Hepatocyte (in vitro differentiated cells): ENCODE measurements at regions not wholly inside any gene's neighbourhood (a gene's known extent, or its start where the extent isn't known, plus 50 kb on each side); places are given as distances from the start of the nearest gene placed in this dataset.

Experiments used
- EZH2 ChIP-seq: fragments of 200-600 bp; sonication (generic); IDR thresholded peaks from 2 replicates; pipeline ENCODE4 v1.6.1; 2016; ENCODE audit warnings: antibody characterized with exemption, mild to moderate bottlenecking, borderline replicate concordance
- EZH2phosphoT487 ChIP-seq: fragments of 200-600 bp; sonication (generic); IDR thresholded peaks from one replicate; pipeline ENCODE4 v1.6.1; 2018; ENCODE audit warnings: antibody characterized with exemption, mild to moderate bottlenecking, low read depth, moderate library complexity; ENCODE audit not compliant: unreplicated experiment, severe bottlenecking
- TF ChIP-seq, protein P1 (sequence below): fragments of 200-600 bp; sonication (generic); IDR thresholded peaks from 2 replicates; pipeline ENCODE4 v1.5.1; 2016; ENCODE audit warnings: antibody characterized with exemption, mild to moderate bottlenecking; ENCODE audit not compliant: poor library complexity

DNA sequence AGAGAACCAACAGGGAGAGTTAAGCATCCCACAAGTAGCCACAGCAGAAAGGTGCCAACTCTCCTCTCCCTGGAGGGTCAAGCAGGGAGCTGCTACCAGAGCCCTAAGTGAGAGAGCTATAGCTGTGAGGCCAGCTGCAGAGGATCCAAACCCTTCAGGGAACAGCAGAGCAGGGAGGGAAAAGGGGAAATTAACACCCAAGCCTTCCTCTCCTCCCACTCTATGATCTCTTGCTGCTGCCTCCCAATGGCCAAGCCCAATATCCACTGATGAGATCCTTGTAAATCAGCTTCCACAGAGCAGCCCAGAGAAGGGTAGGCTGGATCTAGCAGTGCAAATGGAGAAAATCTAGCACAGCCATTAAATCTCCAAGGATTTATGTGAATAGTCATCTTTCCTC lies 68.2 kb upstream of the THBS1 start:
- TF ChIP-seq EZH2 = no peak
- TF ChIP-seq, protein P1, sequence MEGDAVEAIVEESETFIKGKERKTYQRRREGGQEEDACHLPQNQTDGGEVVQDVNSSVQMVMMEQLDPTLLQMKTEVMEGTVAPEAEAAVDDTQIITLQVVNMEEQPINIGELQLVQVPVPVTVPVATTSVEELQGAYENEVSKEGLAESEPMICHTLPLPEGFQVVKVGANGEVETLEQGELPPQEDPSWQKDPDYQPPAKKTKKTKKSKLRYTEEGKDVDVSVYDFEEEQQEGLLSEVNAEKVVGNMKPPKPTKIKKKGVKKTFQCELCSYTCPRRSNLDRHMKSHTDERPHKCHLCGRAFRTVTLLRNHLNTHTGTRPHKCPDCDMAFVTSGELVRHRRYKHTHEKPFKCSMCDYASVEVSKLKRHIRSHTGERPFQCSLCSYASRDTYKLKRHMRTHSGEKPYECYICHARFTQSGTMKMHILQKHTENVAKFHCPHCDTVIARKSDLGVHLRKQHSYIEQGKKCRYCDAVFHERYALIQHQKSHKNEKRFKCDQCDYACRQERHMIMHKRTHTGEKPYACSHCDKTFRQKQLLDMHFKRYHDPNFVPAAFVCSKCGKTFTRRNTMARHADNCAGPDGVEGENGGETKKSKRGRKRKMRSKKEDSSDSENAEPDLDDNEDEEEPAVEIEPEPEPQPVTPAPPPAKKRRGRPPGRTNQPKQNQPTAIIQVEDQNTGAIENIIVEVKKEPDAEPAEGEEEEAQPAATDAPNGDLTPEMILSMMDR = no peak
- no peak for TF ChIP-seq EZH2phosphoT487
